CD14-positive monocyte (primary cell): ENCODE measurements at regions not wholly inside any gene's neighbourhood (a gene's known extent, or its start where the extent isn't known, plus 50 kb on each side); places are given as distances from the start of the nearest gene placed in this dataset.
A peak's percentile ranks its signal among the peaks of the same experiment; 100 is the strongest.

ENCODE experiments used
- DNase-seq, 3 donors: peaks; one replicate each; pipeline ENCODE4 v3.0.0-alpha.2; 2011 to 2022
- H2AFZ ChIP-seq: 2 replicates; pipeline ENCODE4 v1.6.0; 2012; ENCODE audit warnings: mild to moderate bottlenecking, low read depth, low read length, inconsistent platforms; ENCODE audit not compliant: insufficient read depth, poor library complexity, severe bottlenecking
- H3K27ac ChIP-seq, 2 donors: 1 replicate in 1 of 2; 2 replicates in 1 of 2; pipeline ENCODE4 v1.5.1; 2012 to 2013; ENCODE audit warnings: low read length in 2 of 2, control low read depth in 1 of 2, inconsistent platforms in 1 of 2, low read depth in 1 of 2, mild to moderate bottlenecking in 1 of 2
- H3K27me3 ChIP-seq, 2 donors: one replicate each; pipeline versions ENCODE4 v1.6.0 to v1.6.1; 2011 to 2013; ENCODE audit warnings: low read length in 2 of 2; ENCODE audit not compliant: control insufficient read depth in 2 of 2, insufficient read depth in 2 of 2
- H3K36me3 ChIP-seq, 2 donors: replicated peaks in 1 of 2; 1 replicate in 1 of 2; 2 replicates in 1 of 2; pipeline versions ENCODE4 v1.5.1 to v1.6.1; 2012 to 2013; ENCODE audit warnings: low read length in 2 of 2, control low read depth in 1 of 2, inconsistent platforms in 1 of 2, mild to moderate bottlenecking in 1 of 2; ENCODE audit not compliant: insufficient read depth in 2 of 2, control insufficient read depth in 1 of 2
- H3K4me1 ChIP-seq, 2 donors: 1 replicate in 1 of 2; 2 replicates in 1 of 2; pipeline versions ENCODE4 v1.5.1 to v1.6.1; 2012 to 2013; ENCODE audit warnings: low read length in 2 of 2, control low read depth in 1 of 2, inconsistent platforms in 1 of 2, mild to moderate bottlenecking in 1 of 2, moderate library complexity in 1 of 2; ENCODE audit not compliant: insufficient read depth in 2 of 2, control insufficient read depth in 1 of 2
- H3K4me2 ChIP-seq: replicated peaks from 2 replicates; pipeline ENCODE3; 2012; ENCODE audit warnings: low read length, moderate library complexity, mild to moderate bottlenecking; ENCODE audit not compliant: poor library complexity, severe bottlenecking; ENCODE audit errors: extremely low read depth
- H3K4me3 ChIP-seq, 3 experiments: fragments of 200-600 bp in 1 of 3; sonication (generic) in 1 of 3; replicated peaks in 1 of 3; 1 replicate in 2 of 3; 2 replicates in 1 of 3; pipeline ENCODE4 v1.5.1; 2011 to 2013; ENCODE audit warnings: low read length in 3 of 3, mild to moderate bottlenecking in 3 of 3, control low read depth in 2 of 3, low read depth in 2 of 3, inconsistent platforms in 1 of 3, moderate library complexity in 1 of 3
- H3K79me2 ChIP-seq: 2 replicates; pipeline ENCODE4 v1.6.0; 2012; ENCODE audit warnings: mild to moderate bottlenecking, control low read depth, inconsistent platforms, low read length, moderate library complexity; ENCODE audit not compliant: insufficient read depth
- H3K9ac ChIP-seq: 2 replicates; pipeline ENCODE4 v1.6.0; 2017; ENCODE audit warnings: low read length, mild to moderate bottlenecking; ENCODE audit not compliant: insufficient read depth, poor library complexity, severe bottlenecking
- H3K9me3 ChIP-seq, 2 donors: replicated peaks in 1 of 2; 1 replicate in 1 of 2; 2 replicates in 1 of 2; pipeline versions ENCODE4 v1.5.1 to v1.6.1; 2012 to 2013; ENCODE audit warnings: low read length in 2 of 2, control low read depth in 1 of 2; ENCODE audit not compliant: control insufficient read depth in 1 of 2, insufficient read depth in 1 of 2
- H4K20me1 ChIP-seq: 2 replicates; pipeline ENCODE4 v1.6.0; 2012; ENCODE audit warnings: mild to moderate bottlenecking, low read length, control low read depth, moderate library complexity; ENCODE audit not compliant: insufficient read depth
- H3K27ac Mint-ChIP-seq, 7 donors: one replicate each; pipeline ENCODE4 v1.8.0; 2020; ENCODE audit warnings: mild to moderate bottlenecking in 7 of 7, mixed read lengths in 7 of 7, moderate library complexity in 6 of 7, inconsistent platforms in 2 of 7
- H3K27me3 Mint-ChIP-seq, 3 donors: one replicate each; pipeline ENCODE4 v1.8.0; 2021 to 2022; ENCODE audit warnings: low read depth in 3 of 3, mild to moderate bottlenecking in 3 of 3, mixed read lengths in 3 of 3, moderate library complexity in 3 of 3, inconsistent platforms in 1 of 3
- H3K36me3 Mint-ChIP-seq, 2 donors: one replicate each; pipeline ENCODE4 v1.8.0; 2020; ENCODE audit warnings: mixed read lengths in 2 of 2, inconsistent platforms in 1 of 2, mild to moderate bottlenecking in 1 of 2
- H3K4me1 Mint-ChIP-seq: one replicate; pipeline ENCODE4 v1.8.0; 2020; ENCODE audit warnings: mild to moderate bottlenecking, mixed read lengths
- H3K4me3 Mint-ChIP-seq, 2 donors: one replicate each; pipeline ENCODE4 v1.8.0; 2020; ENCODE audit warnings: mild to moderate bottlenecking in 2 of 2, mixed read lengths in 2 of 2, moderate library complexity in 1 of 2
- H3K9me3 Mint-ChIP-seq, 7 donors: one replicate each; pipeline ENCODE4 v1.8.0; 2020 to 2022; ENCODE audit warnings: mixed read lengths in 7 of 7, mild to moderate bottlenecking in 6 of 7, moderate library complexity in 6 of 7, inconsistent platforms in 2 of 7
- CTCF ChIP-seq: fragments of 200-600 bp; IDR thresholded peaks from one replicate; pipeline ENCODE4 v1.8.0; 2022; ENCODE audit warnings: antibody characterized with exemption, mild to moderate bottlenecking
- WGBS: methylation state at CpG from one replicate; pipeline ENCODE4 v1.1.5; 2013; ENCODE audit warnings: missing lambda C conversion rate; ENCODE audit not compliant: insufficient coverage; 5-methylcytosine and 5-hydroxymethylcytosine counted together
- intact Hi-C, 2 donors: fragments of 100-400 bp; cut with micrococcal nuclease; formaldehyde crosslinking; loops; one replicate each; pipeline versions ENCODE4 v1.15.0 to v1.15.1; 2023

- WGBS = 88% methylated on average over 4 of the region's 6 CpGs
- peaks cover 32% of the 10 kb centered on the region for H3K4me1 Mint-ChIP-seq
- H3K36me3 Mint-ChIP-seq = no peaks in the 10 kb centered on the region
- Histone ChIP-seq H3K9me3 (no peaks in the 10 kb centered on the region), H3K9ac (peak overlapping the region; percentile 58), H3K4me2 (peak overlapping the region; percentile 91), H3K79me2 (no peaks in the 10 kb centered on the region), H3K4me1 (peaks cover 27 to 34% of the 10 kb centered on the region in 2 donors), H3K27ac (peak overlapping the region in 1 of 2 donors; percentile 67), H3K4me3 (peak overlapping the region; percentile 81 to 83 (median 83)), H4K20me1 (no peaks in the 10 kb centered on the region), H3K36me3 (no peaks in the 10 kb centered on the region), H3K27me3 (peaks cover 0 to 9% of the 10 kb centered on the region in 2 donors), H2AFZ (peak overlapping the region; percentile 98)
- no peak for TF ChIP-seq CTCF
- no peaks in the 10 kb centered on the region for H3K9me3 Mint-ChIP-seq
- intact Hi-C loops = loop anchor here in 1 of 2 donors (5.0 kb wide), 1 partner anchor 108 kb away; the partner anchor contains the start of gene SLC25A33
- peak overlapping the region; percentile 78 to 95 (median 93) for H3K27ac Mint-ChIP-seq
- H3K4me3 Mint-ChIP-seq = peak overlapping the region; percentile 98 to 99
- no peak for DNase-seq
- peaks cover 17 to 23% (median 22%) of the 10 kb centered on the region in 3 donors for H3K27me3 Mint-ChIP-seq
Observed at GRCh38 chr1:9429342-9429711, 109.9 kb upstream of the SLC25A33 start.

GRCh38 chr1:9434247-9435152, 104.8 kb upstream of the SLC25A33 start:
- peak overlapping the region in 1 of 7 donors; percentile 10 for H3K27ac Mint-ChIP-seq

More at GRCh38 chr1:9434247-9435152, 104.8 kb upstream of the SLC25A33 start:
- H3K79me2 ChIP-seq = no peaks in the 10 kb centered on the region
- Mint-ChIP-seq H3K4me1 (peaks cover 15% of the 10 kb centered on the region), H3K27me3 (peaks cover 2 to 6% (median 3%) of the 10 kb centered on the region in 3 donors), H3K9me3 (no peaks in the 10 kb centered on the region), H3K4me3 (no peak overlapping the region), H3K36me3 (no peaks in the 10 kb centered on the region)
- no peak overlapping the region for H2AFZ ChIP-seq
- H3K4me2 ChIP-seq = no peak overlapping the region
- DNase-seq = no peak
- H3K4me1 ChIP-seq = peaks cover 13 to 14% of the 10 kb centered on the region in 2 donors
- no peaks in the 10 kb centered on the region for H3K36me3 ChIP-seq
- H3K27me3 ChIP-seq = no peaks in the 10 kb centered on the region
- 94% methylated on average over 7 of the region's 11 CpGs for WGBS
- no peaks in the 10 kb centered on the region for H3K9me3 ChIP-seq
- TF ChIP-seq CTCF = no peak
- no peaks in the 10 kb centered on the region for H4K20me1 ChIP-seq
- no peak overlapping the region for H3K27ac ChIP-seq
- H3K9ac ChIP-seq = no peak overlapping the region
- no peak overlapping the region for H3K4me3 ChIP-seq
- intact Hi-C loops = no loop called here
